ENCODE measurements at regions not wholly inside any gene's neighbourhood (a gene's known extent, or its start where the extent isn't known, plus 50 kb on each side); places are given as distances from the start of the nearest gene placed in this dataset.

DNA sequence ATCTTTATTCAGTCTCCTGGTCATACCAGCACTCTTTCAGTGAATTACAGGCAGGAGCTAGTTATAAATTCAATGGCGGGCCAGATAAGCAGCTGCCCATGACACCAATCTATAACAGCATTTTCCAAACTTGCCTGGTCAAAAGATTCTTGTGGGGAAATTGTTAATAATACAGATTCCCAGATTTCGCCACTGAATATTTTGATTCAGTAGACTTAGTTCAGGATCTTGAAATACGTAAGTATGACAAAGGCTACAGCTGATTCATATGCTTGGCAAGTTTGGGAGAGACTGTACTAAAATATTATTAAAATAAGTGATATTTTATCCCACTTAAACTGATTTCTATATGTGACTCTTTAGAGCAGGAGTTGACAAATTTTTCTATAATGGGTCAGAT is 119.3 kb downstream of the TMCO5A start:
- H3K9me3 ChIP-seq (ENCODE audit: low read length), result no peaks in the 10 kb centered on the region
- H3K79me2 ChIP-seq (replicated peaks; ENCODE audit: insufficient read depth, low read length), result no peaks in the 10 kb centered on the region
- H2AFZ ChIP-seq (ENCODE audit: low read depth, low read length), result no peak overlapping the region
- no peaks in the 10 kb centered on the region for H3K27me3 ChIP-seq (ENCODE audit: insufficient read depth, low read depth, low read length)
- H3K4me2 ChIP-seq (ENCODE audit: low read length), result no peak overlapping the region
- no peak overlapping the region for H3K27ac ChIP-seq (ENCODE audit: low read length)
- H3F3A ChIP-seq (ENCODE audit: insufficient read depth, low read length, poor library complexity, severe bottlenecking), result no peaks in the 10 kb centered on the region
- no peaks in the 10 kb centered on the region for H3K36me3 ChIP-seq (ENCODE audit: insufficient read depth, low read length)
- no peak overlapping the region for H3K9ac ChIP-seq (ENCODE audit: low read length)
- H3K9me2 ChIP-seq (ENCODE audit: insufficient read depth, low read length), result no peaks in the 10 kb centered on the region
- no peak overlapping the region for H3K4me3 ChIP-seq (ENCODE audit: low read length)
- H4K20me1 ChIP-seq (ENCODE audit: insufficient read depth), result no peaks in the 10 kb centered on the region
- TF ChIP-seq SMC3 (conservative IDR thresholded peaks at IDR 0.05; ENCODE audit: poor library complexity), result no peak
- TF ChIP-seq MXI1 (conservative IDR thresholded peaks at IDR 0.05; ENCODE audit: poor library complexity, severe bottlenecking), result no peak
- TF ChIP-seq EZH2 (IDR thresholded peaks at IDR 0.05; ENCODE audit: borderline replicate concordance, insufficient read depth, low read length, poor library complexity, severe bottlenecking), result no peak
- no peak for TF ChIP-seq REST (IDR thresholded peaks at IDR 0.05; ENCODE audit: borderline replicate concordance)

- Histone ChIP-seq H3K4me2 (ENCODE audit: low read length) (no peak overlapping the region), H3K4me3 (ENCODE audit: low read length) (no peak overlapping the region)
Observed at GRCh38 chr15:38054488-38054887, 120.0 kb downstream of the TMCO5A start.

DNA sequence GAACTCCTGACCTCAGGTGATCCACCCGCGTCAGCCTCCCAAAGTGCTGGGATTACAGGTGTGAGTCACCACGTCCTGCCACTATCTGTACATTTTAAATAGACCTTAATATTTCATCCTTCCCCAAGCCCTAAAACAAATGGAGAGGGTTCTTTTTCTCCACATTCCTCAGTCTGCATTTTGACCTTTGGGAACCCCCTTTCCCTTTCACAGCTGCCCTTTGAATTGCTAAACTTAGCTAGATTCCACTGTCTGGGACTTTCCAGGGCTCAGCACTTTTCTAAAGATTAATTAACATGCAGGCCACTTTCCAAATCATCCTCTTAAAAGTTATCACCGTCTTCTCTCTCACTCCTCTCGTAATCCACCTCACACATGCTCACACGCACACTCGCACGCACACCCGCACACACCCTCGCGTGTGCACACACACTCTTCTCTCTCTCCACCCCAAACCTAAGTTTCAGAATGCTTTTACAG is 124.2 kb downstream of the TMCO5A start:
- TF ChIP-seq EP300 (conservative IDR thresholded peaks at IDR 0.05; ENCODE audit: poor library complexity, severe bottlenecking), result no peak
- TF ChIP-seq MXI1 (conservative IDR thresholded peaks at IDR 0.05; ENCODE audit: poor library complexity, severe bottlenecking), result no peak
- TF ChIP-seq POLR2AphosphoS5 (IDR thresholded peaks at IDR 0.05), result no peak
- TF ChIP-seq EZH2 (IDR thresholded peaks at IDR 0.05; ENCODE audit: borderline replicate concordance, insufficient read depth, low read length, poor library complexity, severe bottlenecking), result no peak
- no peak for TF ChIP-seq SMC3 (conservative IDR thresholded peaks at IDR 0.05; ENCODE audit: poor library complexity)
- TF ChIP-seq REST (IDR thresholded peaks at IDR 0.05; ENCODE audit: borderline replicate concordance), result no peak
- no peak for TF ChIP-seq TAF1 (IDR thresholded peaks at IDR 0.05; ENCODE audit: low read depth)
- TF ChIP-seq, protein P1, sequence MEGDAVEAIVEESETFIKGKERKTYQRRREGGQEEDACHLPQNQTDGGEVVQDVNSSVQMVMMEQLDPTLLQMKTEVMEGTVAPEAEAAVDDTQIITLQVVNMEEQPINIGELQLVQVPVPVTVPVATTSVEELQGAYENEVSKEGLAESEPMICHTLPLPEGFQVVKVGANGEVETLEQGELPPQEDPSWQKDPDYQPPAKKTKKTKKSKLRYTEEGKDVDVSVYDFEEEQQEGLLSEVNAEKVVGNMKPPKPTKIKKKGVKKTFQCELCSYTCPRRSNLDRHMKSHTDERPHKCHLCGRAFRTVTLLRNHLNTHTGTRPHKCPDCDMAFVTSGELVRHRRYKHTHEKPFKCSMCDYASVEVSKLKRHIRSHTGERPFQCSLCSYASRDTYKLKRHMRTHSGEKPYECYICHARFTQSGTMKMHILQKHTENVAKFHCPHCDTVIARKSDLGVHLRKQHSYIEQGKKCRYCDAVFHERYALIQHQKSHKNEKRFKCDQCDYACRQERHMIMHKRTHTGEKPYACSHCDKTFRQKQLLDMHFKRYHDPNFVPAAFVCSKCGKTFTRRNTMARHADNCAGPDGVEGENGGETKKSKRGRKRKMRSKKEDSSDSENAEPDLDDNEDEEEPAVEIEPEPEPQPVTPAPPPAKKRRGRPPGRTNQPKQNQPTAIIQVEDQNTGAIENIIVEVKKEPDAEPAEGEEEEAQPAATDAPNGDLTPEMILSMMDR (IDR thresholded peaks at IDR 0.05; ENCODE audit: poor library complexity, severe bottlenecking), result no peak
- TF ChIP-seq RAD21 (conservative IDR thresholded peaks at IDR 0.05), result no peak
- no peaks in the 10 kb centered on the region for H3K79me2 ChIP-seq (replicated peaks; ENCODE audit: insufficient read depth, low read length)
- H2AFZ ChIP-seq (ENCODE audit: low read depth, low read length), result no peak overlapping the region
- no peak overlapping the region for H3K4me3 ChIP-seq (ENCODE audit: low read length)
- no peaks in the 10 kb centered on the region for H4K20me1 ChIP-seq (ENCODE audit: insufficient read depth)
- no peaks in the 10 kb centered on the region for H3F3A ChIP-seq (ENCODE audit: insufficient read depth, low read length, poor library complexity, severe bottlenecking)
- no peak overlapping the region for H3K4me2 ChIP-seq (ENCODE audit: low read length)
- no peaks in the 10 kb centered on the region for H3K9me2 ChIP-seq (ENCODE audit: insufficient read depth, low read length)
- H3K9me3 ChIP-seq (ENCODE audit: low read length), result no peaks in the 10 kb centered on the region
- H3K27ac ChIP-seq (ENCODE audit: low read length), result no peak overlapping the region
- no peak overlapping the region for H3K9ac ChIP-seq (ENCODE audit: low read length)
- H3K36me3 ChIP-seq (ENCODE audit: insufficient read depth, low read length), result no peaks in the 10 kb centered on the region
- no peaks in the 10 kb centered on the region for H3K27me3 ChIP-seq (ENCODE audit: insufficient read depth, low read depth, low read length)

More at GRCh38 chr15:38054488-38054887, 120.0 kb downstream of the TMCO5A start:
- no peak overlapping the region for H2AFZ ChIP-seq (ENCODE audit: low read depth, low read length)
- no peaks in the 10 kb centered on the region for H3K9me3 ChIP-seq (ENCODE audit: low read length)
- H3K36me3 ChIP-seq (ENCODE audit: insufficient read depth, low read length), result no peaks in the 10 kb centered on the region
- TF ChIP-seq SMC3 (conservative IDR thresholded peaks at IDR 0.05; ENCODE audit: poor library complexity) (no peak), EZH2 (IDR thresholded peaks at IDR 0.05; ENCODE audit: borderline replicate concordance, insufficient read depth, low read length, poor library complexity, severe bottlenecking) (no peak), RAD21 (conservative IDR thresholded peaks at IDR 0.05) (no peak), EP300 (conservative IDR thresholded peaks at IDR 0.05; ENCODE audit: poor library complexity, severe bottlenecking) (no peak)
- H3K27ac ChIP-seq (ENCODE audit: low read length), result no peak overlapping the region
- H3K9ac ChIP-seq (ENCODE audit: low read length), result no peak overlapping the region
- H3K9me2 ChIP-seq (ENCODE audit: insufficient read depth, low read length), result no peaks in the 10 kb centered on the region
- no peaks in the 10 kb centered on the region for H4K20me1 ChIP-seq (ENCODE audit: insufficient read depth)
- H3K79me2 ChIP-seq (replicated peaks; ENCODE audit: insufficient read depth, low read length), result no peaks in the 10 kb centered on the region
- H3K27me3 ChIP-seq (ENCODE audit: insufficient read depth, low read depth, low read length), result no peaks in the 10 kb centered on the region
- no peaks in the 10 kb centered on the region for H3F3A ChIP-seq (ENCODE audit: insufficient read depth, low read length, poor library complexity, severe bottlenecking)

Data from neural cell (in vitro differentiated cells).